ENCODE measurements at regions not wholly inside any gene's neighbourhood (a gene's known extent, or its start where the extent isn't known, plus 50 kb on each side); places are given as distances from the start of the nearest gene placed in this dataset.

- Histone ChIP-seq H3K18ac (ENCODE audit: extremely low read depth, low read length) (no peak overlapping the region), H2AK5ac (ENCODE audit: low read depth, low read length) (no peak overlapping the region), H4K5ac (ENCODE audit: insufficient read length, low read depth, low read length) (no peak overlapping the region), H3K14ac (ENCODE audit: insufficient read length) (no peak overlapping the region), H3K4ac (replicated peaks; ENCODE audit: insufficient read length, low read depth, low read length) (no peak overlapping the region), H3K4me1 (replicated peaks in 1 of 4; ENCODE audit: control insufficient read depth in 3 of 4, insufficient read depth in 4 of 4, low read length in 3 of 4) (no peaks in the 10 kb centered on the region), H3K27me3 (replicated peaks in 1 of 4; ENCODE audit: control insufficient read depth in 3 of 4, extremely low read depth in 1 of 4, insufficient read depth in 3 of 4, low read length in 3 of 4) (no peaks in the 10 kb centered on the region), H4K91ac (replicated peaks; ENCODE audit: insufficient read length, low read length) (no peak overlapping the region), H3K23ac (ENCODE audit: insufficient read length) (no peak overlapping the region), H3K56ac (replicated peaks; ENCODE audit: insufficient read length, low read depth, low read length) (no peak overlapping the region), H3K4me3 (ENCODE audit: extremely low read depth in 1 of 4, insufficient read depth in 2 of 4, low read depth in 3 of 4, low read length in 4 of 4) (no peak overlapping the region), H3K79me2 (ENCODE audit: control insufficient read depth in 1 of 2, insufficient read depth in 2 of 2, low read length in 2 of 2) (no peaks in the 10 kb centered on the region), H3K27ac (ENCODE audit: low read depth, low read length) (no peak overlapping the region), H2BK20ac (ENCODE audit: low read length) (no peak overlapping the region), H2BK12ac (ENCODE audit: low read depth, low read length) (no peak overlapping the region), H3K36me3 (ENCODE audit: control insufficient read depth in 2 of 4, insufficient read depth in 4 of 4, low read length in 3 of 4) (no peaks in the 10 kb centered on the region), H4K8ac (ENCODE audit: extremely low read depth, insufficient read depth, low read length) (no peak overlapping the region), H3K4me2 (ENCODE audit: insufficient read depth in 1 of 2, low read depth in 2 of 2, low read length in 2 of 2) (no peak overlapping the region), H3K23me2 (ENCODE audit: low read depth, low read length) (no peaks in the 10 kb centered on the region), H3K9me3 (ENCODE audit: insufficient read depth in 2 of 2, low read depth in 1 of 2, low read length in 1 of 2) (no peaks in the 10 kb centered on the region), H2BK120ac (replicated peaks; ENCODE audit: low read depth, low read length) (no peak overlapping the region), H3K79me1 (ENCODE audit: low read depth, low read length) (no peaks in the 10 kb centered on the region), H2AFZ (ENCODE audit: low read length) (no peak overlapping the region), H3K9ac (replicated peaks in 1 of 4; ENCODE audit: extremely low read depth in 1 of 4, low read depth in 3 of 4, low read length in 3 of 4) (no peak overlapping the region), H2BK15ac (ENCODE audit: low read length) (no peak overlapping the region), H2BK5ac (ENCODE audit: low read depth, low read length) (no peak overlapping the region), H4K20me1 (replicated peaks in 1 of 2; ENCODE audit: control insufficient read depth in 1 of 2, insufficient read depth in 2 of 2, low read length in 2 of 2) (no peaks in the 10 kb centered on the region)
- no peak for TF ChIP-seq PHF8 (conservative IDR thresholded peaks at IDR 0.05; ENCODE audit: low read depth, low read length)
- no peak for TF ChIP-seq ZNF274 (IDR thresholded peaks at IDR 0.05; ENCODE audit: borderline replicate concordance, extremely low read depth, low read length)
- no peak for TF ChIP-seq SIN3A (conservative IDR thresholded peaks at IDR 0.05 in 1 of 2, IDR thresholded peaks at IDR 0.05 in 1 of 2; ENCODE audit: low read depth in 1 of 2, low read length in 2 of 2)
- TF ChIP-seq SIRT6 (IDR thresholded peaks at IDR 0.05; ENCODE audit: low read length), result no peak
- no peak for TF ChIP-seq TAF1 (IDR thresholded peaks at IDR 0.05; ENCODE audit: low read depth, low read length)
- TF ChIP-seq BACH1 (IDR thresholded peaks at IDR 0.05; ENCODE audit: low read length), result no peak
- no peak for TF ChIP-seq SP2 (IDR thresholded peaks at IDR 0.05; ENCODE audit: low read length)
- no peak for TF ChIP-seq CEBPB (IDR thresholded peaks at IDR 0.05; ENCODE audit: low read depth, low read length)
- WGBS, 2 experiments (ENCODE audit: extremely low coverage in 1 of 2, insufficient coverage in 1 of 2, insufficient read length in 1 of 2, insufficient replicate concordance in 2 of 2, low coverage in 1 of 2, low lambda C conversion rate in 2 of 2, missing lambda C conversion rate in 1 of 2), result 88% methylated on average over 4 of the region's 4 CpGs; no CpG with 5 or more reads in 1 of the 2 experiments
- POLR2A ChIA-PET (ENCODE audit: partially characterized antibody), result no interaction called here
- CTCF ChIA-PET (ENCODE audit: partially characterized antibody), result interaction anchor here (0.6 to 1.0 kb wide), 2 partner anchors 11 to 79 kb away, joined by 3 read pairs; no protein-coding TSS in a partner anchor
- FAIRE-seq (no peak), DNase-seq (ENCODE audit: low read depth in 1 of 2, low spot score in 2 of 2) (no peak)
Observed at GRCh38 chrX:9393571-9393970, 71.3 kb upstream of the TBL1X start.
